Testis (tissue), 2 donors: ENCODE measurements at regions not wholly inside any gene's neighbourhood (a gene's known extent, or its start where the extent isn't known, plus 50 kb on each side); places are given as distances from the start of the nearest gene placed in this dataset.
A peak's percentile ranks its signal among the peaks of the same experiment; 100 is the strongest.

Experiments used
- DNase-seq: peaks from one replicate; pipeline ENCODE4 v3.0.0-alpha.2; 2019
- H3K27ac ChIP-seq, 2 donors: fragments of 200-600 bp; sonication (generic); one replicate each; pipeline ENCODE4 v1.5.1; 2019
- H3K27me3 ChIP-seq: fragments of 200-600 bp; sonication (generic); one replicate; pipeline ENCODE4 v1.5.1; 2019
- H3K36me3 ChIP-seq: fragments of 200-600 bp; sonication (generic); one replicate; pipeline ENCODE4 v1.5.1; 2017; ENCODE audit warnings: low read depth; ENCODE audit errors: missing control alignments
- H3K4me1 ChIP-seq: fragments of 200-600 bp; sonication (generic); one replicate; pipeline ENCODE4 v1.5.1; 2019
- H3K4me3 ChIP-seq, 2 donors: fragments of 200-600 bp; sonication (generic); one replicate each; pipeline ENCODE4 v1.5.1; 2017 to 2019
- H3K9me3 ChIP-seq: fragments of 200-600 bp; sonication (generic); one replicate; pipeline ENCODE4 v1.5.1; 2017
- CTCF ChIP-seq, 3 experiments: fragments of 450-650 bp in 2 of 3; fragments of 200-600 bp in 1 of 3; sonication (generic) in 1 of 3; IDR thresholded peaks; one replicate each; pipeline ENCODE4 v1.5.1; 2016 to 2019; ENCODE audit warnings: antibody characterized with exemption in 3 of 3, mild to moderate bottlenecking in 2 of 3, moderate library complexity in 1 of 3
- POLR2A ChIP-seq: fragments of 450-650 bp; IDR thresholded peaks from one replicate; pipeline ENCODE4 v1.6.1; 2017; ENCODE audit warnings: antibody characterized with exemption, mild to moderate bottlenecking, moderate library complexity
- WGBS, 2 donors: methylation state at CpG; one replicate each; pipeline ENCODE4 v1.1.5; 2018; 5-methylcytosine and 5-hydroxymethylcytosine counted together
- intact Hi-C: fragments of 100-400 bp; cut with DNase I; formaldehyde crosslinking; loops from one replicate; pipeline ENCODE4 v1.15.1; 2023; ENCODE audit warnings: low total_unique reads

- intact Hi-C loops = no loop called here
- peaks cover 2% of the 10 kb centered on the region for H3K4me1 ChIP-seq
- no peaks in the 10 kb centered on the region for H3K36me3 ChIP-seq
- WGBS, 2 donors = 40 to 58% methylated on average over 5 of the region's 5 CpGs
- TF ChIP-seq POLR2A (no peak), CTCF (IDR thresholded peaks at IDR 0.05) (no peak)
- no peak for DNase-seq
- no peak overlapping the region for H3K4me3 ChIP-seq
- H3K9me3 ChIP-seq = no peaks in the 10 kb centered on the region
- H3K27me3 ChIP-seq = no peaks in the 10 kb centered on the region
- no peak overlapping the region for H3K27ac ChIP-seq
Measured at GRCh38 chr18:1573732-1574131, 669.1 kb downstream of the ADCYAP1 start.

- DNase-seq = no peak
- 50 to 60% methylated on average over 3 of the region's 3 CpGs for WGBS, 2 donors
- Histone ChIP-seq H3K27me3 (no peaks in the 10 kb centered on the region), H3K4me1 (peaks cover 2% of the 10 kb centered on the region), H3K9me3 (no peaks in the 10 kb centered on the region), H3K4me3 (no peak overlapping the region), H3K36me3 (no peaks in the 10 kb centered on the region), H3K27ac (no peak overlapping the region)
- intact Hi-C loops = no loop called here
- no peak for TF ChIP-seq POLR2A
- no peak for TF ChIP-seq CTCF (IDR thresholded peaks at IDR 0.05)
Measured at GRCh38 chr18:1575084-1575483, 670.4 kb downstream of the ADCYAP1 start.

- no peak for DNase-seq
- Histone ChIP-seq H3K9me3 (no peaks in the 10 kb centered on the region), H3K4me3 (no peak overlapping the region), H3K4me1 (peaks cover 2% of the 10 kb centered on the region), H3K27me3 (no peaks in the 10 kb centered on the region), H3K27ac (no peak overlapping the region), H3K36me3 (no peaks in the 10 kb centered on the region)
- TF ChIP-seq CTCF (IDR thresholded peaks at IDR 0.05) = no peak
- no peak for TF ChIP-seq POLR2A
- intact Hi-C loops = loop anchor here (2.0 kb wide), 1 partner anchor 42 kb away; no protein-coding TSS in a partner anchor
- 86 to 89% methylated on average over 6 of the region's 6 CpGs for WGBS, 2 donors
Measured at GRCh38 chr18:1578505-1578904, 673.8 kb downstream of the ADCYAP1 start.

GRCh38 chr18:1581581-1581980, 676.9 kb downstream of the ADCYAP1 start:
- no peak for DNase-seq
- Histone ChIP-seq H3K9me3 (no peaks in the 10 kb centered on the region), H3K4me3 (no peak overlapping the region), H3K36me3 (no peaks in the 10 kb centered on the region), H3K27ac (no peak overlapping the region), H3K4me1 (no peaks in the 10 kb centered on the region), H3K27me3 (no peaks in the 10 kb centered on the region)
- intact Hi-C loops = no loop called here
- TF ChIP-seq POLR2A = no peak
- WGBS, 2 donors = 76 to 77% methylated on average over 1 of the region's 1 CpG

GRCh38 chr18:1585881-1586488, 681.3 kb downstream of the ADCYAP1 start:
- 22 to 24% methylated on average over 7 of the region's 7 CpGs for WGBS, 2 donors
- no peaks in the 10 kb centered on the region for H3K27me3 ChIP-seq
- intact Hi-C loops = no loop called here
- TF ChIP-seq CTCF (IDR thresholded peaks at IDR 0.05) (peak; percentile 7 to 54 (median 32)), POLR2A (no peak)
- no peaks in the 10 kb centered on the region for H3K9me3 ChIP-seq
- H3K36me3 ChIP-seq = no peaks in the 10 kb centered on the region
- no peaks in the 10 kb centered on the region for H3K4me1 ChIP-seq
- H3K4me3 ChIP-seq = no peak overlapping the region
- H3K27ac ChIP-seq = no peak overlapping the region
- no peak for DNase-seq
